Left ventricle myocardium inferior (tissue), 1 donor: ENCODE measurements at regions not wholly inside any gene's neighbourhood (a gene's known extent, or its start where the extent isn't known, plus 50 kb on each side); places are given as distances from the start of the nearest gene placed in this dataset.

Experiments
- DNase-seq: peaks from one replicate; pipeline ENCODE4 v3.0.0-alpha.2; 2020
- H3K27ac ChIP-seq: fragments of 200-600 bp; replicated peaks from 2 replicates; pipeline ENCODE4 v1.8.0; 2021
- H3K27me3 ChIP-seq: fragments of 200-600 bp; 2 replicates; pipeline ENCODE4 v1.8.0; 2021; ENCODE audit warnings: low read depth
- H3K36me3 ChIP-seq: fragments of 200-600 bp; 2 replicates; pipeline ENCODE4 v1.8.0; 2021
- H3K4me1 ChIP-seq: fragments of 200-600 bp; 2 replicates; pipeline ENCODE4 v1.8.0; 2021
- H3K4me3 ChIP-seq: fragments of 200-600 bp; 2 replicates; pipeline ENCODE4 v1.8.0; 2021; ENCODE audit warnings: mild to moderate bottlenecking, moderate library complexity
- H3K9me3 ChIP-seq: fragments of 200-600 bp; replicated peaks from 2 replicates; pipeline ENCODE4 v1.8.0; 2021
- CTCF ChIP-seq: fragments of 200-600 bp; IDR thresholded peaks from 2 replicates; pipeline ENCODE4 v1.8.0; 2021; ENCODE audit warnings: antibody characterized with exemption, mild to moderate bottlenecking, borderline replicate concordance
- intact Hi-C: fragments of 100-400 bp; cut with micrococcal nuclease; formaldehyde crosslinking; loops from one replicate; pipeline ENCODE4 v1.11.0; 2022
- donor health status: DM: no; HTN: yes; CAD: no; lungs with severe emphysema.

DNA sequence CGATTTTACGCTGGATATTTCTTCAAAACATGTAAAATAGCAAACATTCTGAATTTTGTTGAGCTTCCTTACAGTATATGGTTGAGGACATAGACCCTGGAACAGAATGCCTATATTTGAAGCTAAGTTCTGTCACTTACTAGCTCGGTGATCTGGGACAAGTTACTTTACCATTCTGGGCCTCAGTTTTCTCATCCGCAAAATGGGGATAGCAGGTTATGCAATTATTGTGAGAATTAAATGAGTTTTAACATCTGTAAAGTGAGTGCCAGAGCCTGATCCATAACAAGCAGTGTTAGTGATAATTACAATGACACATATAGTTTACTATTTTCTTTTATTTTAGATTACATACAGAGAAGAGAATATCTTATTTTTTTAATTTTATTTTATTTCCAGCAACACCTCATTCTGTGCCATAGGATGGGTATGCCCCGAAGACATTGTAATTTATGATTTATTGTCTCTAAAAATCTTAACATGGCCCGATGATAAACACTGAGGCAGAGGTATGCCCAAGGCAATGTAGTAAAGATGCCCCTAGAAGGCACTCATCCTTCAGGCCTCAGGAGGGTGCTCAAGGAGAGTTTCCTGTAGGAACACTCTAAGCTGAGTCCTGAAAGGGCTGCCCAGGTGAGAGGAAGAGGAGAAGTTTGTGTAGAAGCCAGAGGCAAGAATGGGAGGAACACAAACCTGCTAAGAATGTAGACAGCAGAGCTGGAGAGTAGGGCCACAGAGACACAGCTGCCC, 250.9 kb downstream of the BCL11A start:
- H3K4me1 ChIP-seq, result no peaks in the 10 kb centered on the region
- no peak for DNase-seq
- no peaks in the 10 kb centered on the region for H3K27me3 ChIP-seq
- intact Hi-C loops, result no loop called here
- no peak overlapping the region for H3K4me3 ChIP-seq
- no peak overlapping the region for H3K27ac ChIP-seq
- H3K9me3 ChIP-seq, result no peaks in the 10 kb centered on the region
- no peak for TF ChIP-seq CTCF
- no peaks in the 10 kb centered on the region for H3K36me3 ChIP-seq

DNA sequence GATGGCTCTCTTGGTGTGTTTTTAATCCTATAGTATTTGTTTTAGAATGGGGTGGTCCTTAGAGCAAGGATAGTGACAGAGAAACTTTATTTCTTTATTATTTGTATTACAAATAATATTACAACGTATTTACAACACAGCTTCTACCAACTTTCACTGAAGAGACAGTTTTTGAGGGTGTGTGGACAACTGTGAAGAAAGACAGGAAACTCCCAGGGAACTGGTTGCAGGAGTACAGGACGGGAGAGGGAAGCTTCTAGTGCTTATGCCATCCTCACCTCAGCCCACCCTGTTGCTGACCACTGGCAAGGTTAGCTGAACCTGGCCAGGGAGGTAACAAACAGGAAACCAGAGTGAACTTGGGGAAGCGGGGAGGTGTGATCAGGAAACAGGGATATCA, 251.7 kb downstream of the BCL11A start:
- no peaks in the 10 kb centered on the region for H3K27me3 ChIP-seq
- H3K9me3 ChIP-seq, result no peaks in the 10 kb centered on the region
- intact Hi-C loops, result no loop called here
- H3K36me3 ChIP-seq, result no peaks in the 10 kb centered on the region
- DNase-seq, result no peak
- no peaks in the 10 kb centered on the region for H3K4me1 ChIP-seq
- no peak overlapping the region for H3K4me3 ChIP-seq
- no peak for TF ChIP-seq CTCF
- H3K27ac ChIP-seq, result no peak overlapping the region

- Histone ChIP-seq H3K27me3 (no peaks in the 10 kb centered on the region), H3K4me1 (no peaks in the 10 kb centered on the region), H3K36me3 (no peaks in the 10 kb centered on the region), H3K4me3 (no peak overlapping the region), H3K9me3 (no peaks in the 10 kb centered on the region), H3K27ac (no peak overlapping the region)
- no peak for DNase-seq
- TF ChIP-seq CTCF, result no peak
- intact Hi-C loops, result no loop called here
Measured at GRCh38 chr2:60299179-60299578, 254.3 kb downstream of the BCL11A start.

DNA sequence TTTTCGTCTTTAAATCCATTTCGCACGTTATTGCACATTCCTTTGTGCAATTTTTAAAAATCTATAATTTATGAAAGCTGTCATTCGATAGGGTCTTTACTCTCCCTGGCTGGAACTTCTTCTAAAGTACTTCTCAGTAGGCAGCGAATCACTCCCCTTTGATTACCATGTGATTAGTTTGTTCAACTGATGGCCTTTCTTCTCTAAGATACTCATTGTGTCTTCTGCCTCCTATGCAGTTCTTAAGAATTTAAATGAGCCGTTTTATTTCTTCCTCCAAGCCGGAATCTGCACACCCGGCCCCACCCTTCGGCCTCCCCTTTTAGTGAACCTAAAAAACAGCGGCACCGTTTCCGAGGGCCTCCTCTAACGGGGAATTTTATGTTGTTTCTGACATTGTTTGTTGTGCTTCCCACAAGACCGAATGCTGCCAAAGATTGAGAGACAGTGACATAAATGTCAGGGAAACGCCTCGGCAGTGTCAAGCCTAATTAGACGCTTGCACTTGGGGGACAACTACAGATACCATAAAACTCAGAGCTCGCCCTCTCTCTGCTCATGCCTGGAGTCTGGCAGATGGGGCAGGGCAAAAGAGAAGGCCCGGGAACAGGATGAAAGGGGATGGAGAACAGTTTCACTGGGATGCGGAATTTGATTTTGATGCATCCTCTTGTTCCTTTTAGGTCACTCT, 255.3 kb downstream of the BCL11A start:
- no peak overlapping the region for H3K27ac ChIP-seq
- DNase-seq, result no peak
- no peaks in the 10 kb centered on the region for H3K9me3 ChIP-seq
- H3K4me1 ChIP-seq, result no peaks in the 10 kb centered on the region
- H3K27me3 ChIP-seq, result no peaks in the 10 kb centered on the region
- H3K36me3 ChIP-seq, result no peaks in the 10 kb centered on the region
- no peak for TF ChIP-seq CTCF
- intact Hi-C loops, result no loop called here
- no peak overlapping the region for H3K4me3 ChIP-seq

- Histone ChIP-seq H3K36me3 (no peaks in the 10 kb centered on the region), H3K4me3 (no peak overlapping the region), H3K27ac (no peak overlapping the region), H3K9me3 (no peaks in the 10 kb centered on the region), H3K4me1 (no peaks in the 10 kb centered on the region), H3K27me3 (no peaks in the 10 kb centered on the region)
- no peak for DNase-seq
- TF ChIP-seq CTCF, result no peak
- intact Hi-C loops, result no loop called here
Measured at GRCh38 chr2:60297296-60298005, 256.0 kb downstream of the BCL11A start.
